ENCODE measurements at regions not wholly inside any gene's neighbourhood (a gene's known extent, or its start where the extent isn't known, plus 50 kb on each side); places are given as distances from the start of the nearest gene placed in this dataset.
"Not testable (repeated sequence)": the region's sequence is repeated elsewhere in the genome, so short reads cannot be mapped to it uniquely, and the experiment has no call there.

GRCh38 chr4:42824278-42824977 is 68.1 kb upstream of the GRXCR1 start:
- no peak for DNase-seq

DNA sequence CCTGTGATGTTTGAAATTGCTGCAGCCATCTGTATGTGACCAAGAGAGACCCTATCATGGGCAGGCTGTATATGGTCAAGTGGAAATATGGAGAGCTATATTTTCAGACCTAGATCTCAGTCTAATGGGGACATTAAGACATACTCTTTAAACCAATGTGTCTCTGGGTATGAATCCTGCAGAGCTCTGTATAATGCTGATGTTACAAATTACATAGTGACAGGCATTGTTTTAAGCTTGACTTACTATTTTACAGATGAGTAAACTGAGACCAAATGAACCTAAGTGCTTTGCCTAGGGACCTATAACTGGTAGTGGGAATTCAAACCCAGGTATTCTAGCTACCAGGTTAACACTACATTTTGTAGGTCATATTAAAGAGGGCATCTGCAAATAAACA is 71.3 kb upstream of the GRXCR1 start:
- DNase-seq: no peak

GRCh38 chr4:42819863-42820514 is 72.5 kb upstream of the GRXCR1 start:
- no peak for DNase-seq

GRCh38 chr4:42817913-42818312 is 74.6 kb upstream of the GRXCR1 start:
- no peak for DNase-seq

DNA sequence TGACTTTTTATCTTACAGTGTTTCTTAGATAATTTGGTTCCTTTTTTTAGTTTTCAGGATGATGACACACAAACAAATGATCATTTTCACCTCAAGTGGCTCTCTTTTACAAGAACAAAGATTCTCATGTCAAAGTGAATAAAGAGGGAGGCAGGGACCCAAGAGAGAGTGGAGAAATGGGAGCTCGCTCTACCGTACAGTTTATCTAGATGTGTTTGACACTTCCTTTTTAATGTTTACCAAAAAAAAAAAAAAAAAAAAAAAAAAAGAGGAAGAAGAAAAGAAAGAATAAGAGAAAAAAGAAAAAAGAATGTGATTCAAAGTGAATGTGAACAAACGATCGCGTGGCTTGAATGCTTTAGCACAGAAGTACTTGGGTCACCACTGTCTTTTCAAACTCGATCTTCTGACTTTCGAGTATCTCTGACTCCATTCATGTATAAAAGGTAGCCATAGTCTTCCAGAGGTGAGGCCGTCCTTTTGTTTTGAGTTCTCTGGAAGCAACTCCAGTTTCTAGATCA is 75.6 kb upstream of the GRXCR1 start:
- no peak for DNase-seq

DNA sequence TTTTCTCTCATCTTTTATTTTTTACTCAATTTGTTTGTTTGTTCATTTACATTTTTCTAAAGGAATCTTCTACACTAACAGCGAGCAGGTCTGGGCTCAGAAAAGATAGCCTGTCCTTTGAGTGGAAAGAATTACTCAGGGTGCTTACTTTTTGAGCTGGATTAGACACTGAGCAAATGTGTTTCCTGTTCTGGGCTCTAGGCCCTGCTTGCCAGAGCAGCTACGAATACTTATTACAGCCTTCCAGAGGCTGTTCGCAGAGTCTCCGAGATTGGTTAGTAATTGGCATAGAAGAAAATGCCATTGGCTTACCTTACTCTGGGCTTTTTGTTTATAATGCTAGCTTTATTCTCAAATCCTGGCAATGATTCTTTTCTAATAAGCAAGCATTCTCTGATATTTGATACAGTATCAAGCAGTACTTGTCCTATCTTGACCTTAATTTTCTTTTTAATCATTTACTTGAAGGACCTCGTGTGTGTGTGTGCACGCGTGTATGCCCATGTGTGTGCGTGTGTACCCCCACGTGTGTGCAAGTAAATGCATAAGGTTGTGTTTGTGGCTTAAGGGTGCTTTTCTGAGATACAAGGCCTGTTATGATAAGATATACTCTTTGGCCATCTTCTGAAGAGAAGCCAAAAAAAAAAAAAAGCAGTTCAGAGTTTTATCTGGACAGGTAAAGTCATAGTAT is 76.2 kb upstream of the GRXCR1 start:
- DNase-seq: no peak

GRCh38 chr4:42809419-42810084 is 83.0 kb upstream of the GRXCR1 start:
- no peak for DNase-seq

DNA sequence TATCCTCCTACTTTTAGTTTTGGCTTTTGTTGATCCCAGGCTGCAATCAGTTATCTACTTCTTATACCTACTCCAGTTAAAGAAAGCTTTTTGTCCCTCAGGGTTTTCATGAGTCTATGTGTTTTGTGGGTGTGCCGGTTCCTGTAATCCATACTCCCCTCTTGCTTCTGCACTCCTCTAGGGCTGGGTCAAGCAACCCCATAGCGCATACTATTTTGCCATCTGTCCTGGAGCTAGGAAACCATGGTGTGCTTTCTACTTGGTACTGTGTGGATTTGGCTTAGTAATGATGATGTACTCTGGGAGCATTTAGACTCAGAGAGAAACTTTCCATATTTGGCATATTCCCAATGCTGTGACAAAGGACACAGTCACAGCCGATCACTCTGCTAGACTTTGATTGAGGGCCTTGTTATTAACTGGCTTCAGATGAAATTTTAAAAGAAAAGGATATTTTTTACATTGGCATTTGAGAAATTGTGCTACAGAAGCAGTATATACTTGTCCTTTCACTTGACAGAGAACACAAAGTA is 86.1 kb upstream of the GRXCR1 start:
- DNase-seq: no peak

- no peak for DNase-seq
These were observed 103.4 kb upstream of the GRXCR1 start for GRCh38 chr4:42789041-42789567.

GRCh38 chr4:42787079-42787463 is 105.4 kb upstream of the GRXCR1 start:
- DNase-seq: no peak

- no peak for DNase-seq
These were observed 106.0 kb upstream of the GRXCR1 start for GRCh38 chr4:42786350-42787078.

- DNase-seq: no peak
These were observed 106.7 kb upstream of the GRXCR1 start for GRCh38 chr4:42785817-42786216.

GRCh38 chr4:42781315-42781714 is 111.2 kb upstream of the GRXCR1 start:
- DNase-seq: no peak

DNA sequence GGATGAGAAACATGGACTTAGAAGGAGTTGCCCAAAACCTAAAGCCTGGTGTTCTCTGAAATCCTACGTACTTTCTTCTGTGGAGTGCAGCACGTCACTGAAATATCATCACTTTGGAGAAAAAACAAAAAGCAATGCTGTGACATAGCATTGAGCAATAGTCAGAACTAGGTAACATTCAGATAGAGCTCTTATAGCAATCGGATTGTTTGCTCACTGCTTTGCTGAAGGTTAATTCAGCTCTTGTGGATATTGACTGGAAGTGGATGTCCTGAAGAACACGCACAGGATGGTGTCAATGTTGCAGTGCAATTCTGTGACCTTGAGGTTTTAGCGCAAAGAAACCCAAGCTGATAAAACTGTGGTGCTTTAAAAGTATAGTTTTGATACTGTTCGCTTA is 114.2 kb upstream of the GRXCR1 start:
- no peak for DNase-seq

- DNase-seq: no peak
These were observed 111.3 kb upstream of the ATP8A1 start for GRCh38 chr4:42768125-42768748.

DNA sequence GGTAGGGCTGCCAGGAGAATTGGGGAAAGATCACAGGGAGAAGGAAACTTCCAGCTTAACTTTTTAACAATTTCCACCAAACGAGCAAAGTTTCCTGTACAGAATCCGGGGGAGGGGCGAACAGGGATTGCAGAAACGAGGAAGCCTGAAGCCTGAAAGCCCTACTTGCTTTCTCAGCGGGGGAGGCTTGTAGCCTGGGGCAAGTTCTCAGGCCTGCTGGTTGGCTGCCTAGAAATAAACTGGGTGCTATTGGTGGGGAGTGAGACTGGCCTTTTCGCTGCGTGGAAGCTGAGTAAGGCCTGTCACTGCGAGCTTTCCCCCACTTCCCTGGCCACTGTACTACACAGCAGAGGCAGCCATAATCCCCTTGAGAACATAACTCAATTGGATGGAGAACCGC is 110.8 kb upstream of the ATP8A1 start:
- no peak for DNase-seq

GRCh38 chr4:42761804-42762203 is 104.9 kb upstream of the ATP8A1 start:
- no peak for DNase-seq

- DNase-seq: not testable (repeated sequence)
These were observed 98.1 kb upstream of the ATP8A1 start for GRCh38 chr4:42754965-42755364.

DNA sequence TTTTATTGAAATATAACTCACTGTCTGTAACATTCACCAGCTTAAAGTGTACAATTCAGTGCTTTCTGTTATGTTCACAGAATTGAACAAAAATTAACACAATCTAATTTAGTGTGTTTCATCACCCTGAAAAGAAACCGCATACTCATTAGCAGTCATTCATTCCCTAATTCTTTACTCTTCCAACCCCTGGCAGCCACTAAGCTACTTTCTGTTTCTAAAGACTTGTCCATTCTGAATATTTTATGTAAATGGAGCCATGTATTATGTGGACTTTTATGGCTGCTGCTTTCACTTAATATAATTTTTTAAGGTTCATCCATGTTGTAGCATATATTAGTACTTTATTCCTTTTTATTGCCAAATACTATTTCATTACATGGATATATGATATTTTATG is 94.7 kb upstream of the ATP8A1 start:
- no peak for DNase-seq

DNA sequence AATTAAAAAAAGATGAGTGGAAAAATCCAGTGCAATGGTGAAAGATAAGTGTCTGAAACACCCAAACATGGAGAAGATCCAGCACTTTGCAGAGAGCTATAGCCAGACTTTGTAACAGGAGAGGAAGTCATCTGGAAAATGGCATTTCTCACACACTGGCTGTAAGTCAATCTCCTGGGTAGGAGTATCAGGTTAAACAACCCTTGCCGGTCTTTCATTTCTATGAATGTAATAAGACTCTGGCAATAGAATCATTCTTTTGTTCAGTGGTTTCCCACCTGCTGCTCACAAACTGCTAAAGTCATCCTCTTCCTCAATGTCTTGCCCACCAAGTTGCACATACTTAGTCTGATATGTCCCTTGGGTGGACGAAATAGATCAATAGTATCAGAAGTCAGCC is 94.0 kb upstream of the ATP8A1 start:
- no peak for DNase-seq

GRCh38 chr4:42750091-42750490 is 93.2 kb upstream of the ATP8A1 start:
- peak; percentile 7 for DNase-seq

- DNase-seq: no peak
These were observed 91.1 kb upstream of the ATP8A1 start for GRCh38 chr4:42747971-42748370.

Measured in T-helper 9 cell (primary cell).